K562 (cell line): ENCODE measurements at regions not wholly inside any gene's neighbourhood (a gene's known extent, or its start where the extent isn't known, plus 50 kb on each side); places are given as distances from the start of the nearest gene placed in this dataset.

Experiments
- ATAC-seq: fragments of 200-7000 bp; cut with Tn5 transposase; 3 replicates; pipeline ENCODE4 v1.9.1; 2020; ENCODE audit warnings: moderate library complexity
- BruUV-seq: library from RNA; stranded (reverse); fragments of 400-500 nt; replicated peaks from 2 replicates; lab custom pipeline; 2021; lab: Mats Ljungman, UMichigan
- CTCF ChIA-PET: fragments of 300-600 bp; formaldehyde crosslinking; extraction: SDS; loops from one replicate; lab custom pipeline; 2021; ENCODE audit warnings: low intra/inter-chr PET ratio; lab: Yijun Ruan, JAX
- POLR2A ChIA-PET: fragments of 300-600, 350-650 bp; sonication (Branson Sonifier 250); formaldehyde crosslinking; extraction: SDS; loops from one replicate; lab custom pipeline; 2021; ENCODE audit warnings: antibody characterized with exemption, inconsistent platforms; lab: Yijun Ruan, JAX
- DNase-seq, 4 experiments: peaks; one replicate each; pipeline versions ENCODE4 v3.0.0 to v3.0.0-alpha.2; 2011 to 2018; ENCODE audit warnings: low spot score in 3 of 4, mixed read lengths in 3 of 4; ENCODE audit errors: extremely low read depth in 1 of 4
- FAIRE-seq: peaks from 2 replicates; lab custom pipeline; 2011; peaks lifted over from hg19 to GRCh38; lab: Jason Lieb, UNC
- H2AFZ ChIP-seq: 2 replicates; pipeline ENCODE4 v1.6.0; 2011; ENCODE audit warnings: low read depth, low read length, control low read depth, inconsistent platforms
- H3K27ac ChIP-seq: fragments of 200-600 bp; 3 replicates; pipeline ENCODE4 v1.8.0; 2011; ENCODE audit warnings: low read depth, mild to moderate bottlenecking, control low read depth, inconsistent platforms, low read length, moderate library complexity, mixed read lengths; ENCODE audit errors: extremely low read depth
- H3K27me3 ChIP-seq, 2 experiments: fragments of 300-600 bp in 1 of 2; 2 replicates in 1 of 2; 3 replicates in 1 of 2; pipeline versions ENCODE4 v1.6.0 to v1.8.0; 2011; ENCODE audit warnings: inconsistent platforms in 2 of 2, low read length in 2 of 2, mild to moderate bottlenecking in 1 of 2, mixed read lengths in 1 of 2, moderate library complexity in 1 of 2; ENCODE audit not compliant: control insufficient read depth in 2 of 2, insufficient read depth in 2 of 2
- H3K36me3 ChIP-seq: fragments of 300-600 bp; 3 replicates; pipeline ENCODE4 v1.8.0; 2011; ENCODE audit warnings: mild to moderate bottlenecking, low read length, inconsistent platforms; ENCODE audit not compliant: control insufficient read depth, insufficient read depth
- H3K4me1 ChIP-seq, 2 experiments: fragments of 200-600 bp in 1 of 2; replicated peaks in 1 of 2; 2 replicates in 1 of 2; 3 replicates in 1 of 2; pipeline versions ENCODE4 v1.5.1 to v1.8.0; 2011; ENCODE audit warnings: inconsistent platforms in 2 of 2, low read length in 2 of 2, mild to moderate bottlenecking in 1 of 2, mixed read lengths in 1 of 2, moderate library complexity in 1 of 2; ENCODE audit not compliant: control insufficient read depth in 2 of 2, insufficient read depth in 2 of 2
- H3K4me2 ChIP-seq: 2 replicates; pipeline ENCODE4 v1.6.1; 2011; ENCODE audit warnings: low read length, control low read depth, inconsistent platforms, mixed read lengths; ENCODE audit not compliant: insufficient read depth
- H3K4me3 ChIP-seq: fragments of 200-600 bp; sonication (generic), shearing (Covaris generic); 2 replicates; pipeline ENCODE4 v1.5.1; 2016; ENCODE audit warnings: control low read depth, inconsistent platforms
- H3K79me2 ChIP-seq: fragments of 200-600 bp; 3 replicates; pipeline ENCODE4 v1.8.0; 2011; ENCODE audit warnings: low read length, inconsistent platforms; ENCODE audit not compliant: control insufficient read depth, insufficient read depth
- H3K9ac ChIP-seq, 2 experiments: 2 replicates each; pipeline versions ENCODE4 v1.6.0 to v1.6.1; 2011; ENCODE audit warnings: low read depth in 2 of 2, low read length in 2 of 2, control low read depth in 1 of 2, inconsistent platforms in 1 of 2, mild to moderate bottlenecking in 1 of 2, mixed read lengths in 1 of 2; ENCODE audit not compliant: insufficient read depth in 1 of 2
- H3K9me1 ChIP-seq: one replicate; pipeline ENCODE4 v1.6.0; 2011; ENCODE audit warnings: inconsistent platforms, mild to moderate bottlenecking, low read length, moderate library complexity; ENCODE audit not compliant: control insufficient read depth, insufficient read depth
- H3K9me3 ChIP-seq: replicated peaks from 2 replicates; pipeline ENCODE4 v1.5.1; 2011; ENCODE audit warnings: low read depth, low read length, inconsistent platforms; ENCODE audit not compliant: control insufficient read depth, insufficient read depth
- H4K20me1 ChIP-seq: replicated peaks from 2 replicates; pipeline ENCODE4 v1.6.1; 2011; ENCODE audit warnings: low read length, inconsistent platforms, mixed read lengths; ENCODE audit not compliant: control insufficient read depth, insufficient read depth
- ADNP ChIP-seq: fragments of 200-800 bp; sonication (Bioruptor generic); IDR thresholded peaks from 2 replicates; pipeline ENCODE4 v1.6.1; 2016; ENCODE audit warnings: missing genetic modification characterization, missing compliant biosample characterization
- CCAR2 ChIP-seq: fragments of 200-400 bp; formaldehyde crosslinking; IDR thresholded peaks from 2 replicates; pipeline ENCODE4 v1.6.1; 2017; ENCODE audit warnings: mild to moderate bottlenecking, low read depth, low read length
- HDGF ChIP-seq: fragments of 450-650 bp; IDR thresholded peaks from 2 replicates; pipeline ENCODE4 v1.6.1; 2016
- L3MBTL2 ChIP-seq: fragments of 450-650 bp; IDR thresholded peaks from 2 replicates; pipeline ENCODE4 v1.6.1; 2016; ENCODE audit warnings: mild to moderate bottlenecking, moderate library complexity
- NR2C2 ChIP-seq, 2 experiments: fragments of 200-800 bp in 1 of 2; sonication (Bioruptor generic) in 1 of 2; sonication (generic) in 1 of 2; formaldehyde crosslinking in 1 of 2; IDR thresholded peaks; 2 replicates each; pipeline versions ENCODE4 v1.6.1 to v1.8.0; 2016 to 2022; ENCODE audit warnings: mild to moderate bottlenecking in 1 of 2, missing compliant biosample characterization in 1 of 2, missing genetic modification characterization in 1 of 2, missing genetic modification reagents in 1 of 2
- POU5F1 ChIP-seq: fragments of 150-350 bp; IDR thresholded peaks from 2 replicates; pipeline ENCODE4 v1.6.1; 2014; ENCODE audit warnings: borderline replicate concordance, low read length, low read depth, mild to moderate bottlenecking; ENCODE audit not compliant: partially characterized antibody
- PTBP1 ChIP-seq: fragments of 200-400 bp; formaldehyde crosslinking; IDR thresholded peaks from 2 replicates; pipeline ENCODE4 v1.6.1; 2017; ENCODE audit warnings: low read depth, low read length
- TAF1 ChIP-seq: IDR thresholded peaks from 2 replicates; pipeline ENCODE4 v1.6.1; 2011; ENCODE audit warnings: mild to moderate bottlenecking, low read length, moderate library complexity; ENCODE audit not compliant: insufficient read depth, control insufficient read depth, severe bottlenecking; ENCODE audit errors: extremely low read depth
- ZBTB1 ChIP-seq: sonication (generic); formaldehyde crosslinking; IDR thresholded peaks from 2 replicates; pipeline ENCODE4 v1.8.1; 2023; ENCODE audit warnings: missing genetic modification reagents, low read depth, mild to moderate bottlenecking, borderline replicate concordance
- ZNF384 ChIP-seq: IDR thresholded peaks from 2 replicates; pipeline ENCODE4 v1.6.1; 2012; ENCODE audit warnings: low read depth, low read length, improper control_type of control experiment
- ZNF695 ChIP-seq: fragments of 450-650 bp; formaldehyde crosslinking; IDR thresholded peaks from 2 replicates; pipeline ENCODE4 v1.4.0; 2020; ENCODE audit warnings: mild to moderate bottlenecking, moderate library complexity
- WGBS: fragments of 100-300 bp; shearing (Covaris generic); methylation state at CpG from one replicate; pipeline ENCODE4 v1.1.6; 2016; ENCODE audit warnings: low coverage, mixed read lengths; ENCODE audit not compliant: insufficient coverage; ENCODE audit errors: missing lambda C conversion rate; 5-methylcytosine and 5-hydroxymethylcytosine counted together
- in situ Hi-C: fragments of 300-500 bp; cut with MboI; formaldehyde crosslinking; loops from 4 replicates; pipeline ENCODE4 v1.15.0; 2018; ENCODE audit warnings: inconsistent platforms, mixed read lengths
- intact Hi-C: fragments of 100-400 bp; cut with micrococcal nuclease; formaldehyde crosslinking; loops from 2 replicates; pipeline ENCODE4 v1.14.2; 2022
- TF ChIP-seq, protein P1 (sequence below): fragments of 250-450 bp; sonication (Bioruptor Pico); IDR thresholded peaks from 2 replicates; pipeline ENCODE4 v1.5.1; 2021; ENCODE audit warnings: mild to moderate bottlenecking
- TF ChIP-seq, protein P2 (sequence below), 2 experiments: fragments of 450-650 bp; conservative IDR thresholded peaks; 2 replicates each; pipeline ENCODE4 v1.6.1; 2017; ENCODE audit warnings: mild to moderate bottlenecking in 2 of 2, moderate library complexity in 2 of 2
- TF ChIP-seq, protein P3 (sequence below): IDR thresholded peaks from 2 replicates; pipeline ENCODE4 v1.6.1; 2011; ENCODE audit warnings: borderline replicate concordance, low read depth, mild to moderate bottlenecking, moderate library complexity, low read length; ENCODE audit not compliant: insufficient read depth, poor library complexity, severe bottlenecking
- TF ChIP-seq, protein P4 (sequence below): fragments of 450-650 bp; IDR thresholded peaks from 2 replicates; pipeline ENCODE4 v1.6.1; 2016; ENCODE audit warnings: missing biosample characterization, missing genetic modification characterization

DNA sequence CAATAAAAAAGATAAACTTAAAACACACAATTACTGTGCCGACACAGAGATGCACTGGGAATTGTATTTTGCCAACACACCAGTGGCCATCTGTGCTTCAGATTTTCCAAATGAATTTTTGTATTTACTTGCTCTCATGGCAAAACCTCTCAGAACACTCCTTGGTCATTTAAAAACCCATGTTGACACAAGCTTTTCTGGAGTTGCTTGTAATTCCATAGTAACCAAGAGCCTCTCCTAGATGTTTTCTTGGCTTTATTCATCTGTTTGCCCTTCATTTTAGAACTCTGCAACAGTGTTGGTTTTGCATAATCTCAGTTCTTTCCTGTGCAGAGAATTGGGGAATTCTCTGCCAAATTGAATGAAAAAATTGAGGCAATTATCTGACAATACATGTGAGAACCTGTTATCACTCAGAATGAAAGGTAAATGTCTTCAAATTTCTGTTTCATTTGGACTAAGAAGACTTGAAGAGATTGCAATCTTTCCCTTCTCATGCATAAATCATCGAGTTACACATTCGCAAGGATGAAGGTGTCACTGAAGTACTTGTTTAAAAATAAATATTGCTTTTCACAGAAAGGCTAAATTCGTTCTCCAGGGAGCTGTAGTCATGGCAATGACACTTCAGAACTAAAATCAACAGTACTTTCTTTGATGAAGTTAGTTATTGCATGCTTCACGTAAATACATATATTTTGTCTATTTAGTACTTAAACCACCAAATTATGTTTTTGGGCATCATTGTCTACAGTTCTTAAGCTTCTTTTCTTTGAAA lies 301.8 kb upstream of the CTSO start:
- 1% methylated on average over 5 of the region's 5 CpGs for WGBS
- H3K9ac ChIP-seq, result no peak overlapping the region
- DNase-seq (no peak), FAIRE-seq (no peak), ATAC-seq (no peak)
- H3K79me2 ChIP-seq, result no peaks in the 10 kb centered on the region
- CTCF ChIA-PET, result no interaction called here
- H3K4me1 ChIP-seq, result no peaks in the 10 kb centered on the region
- in situ Hi-C loops (no loop called here), intact Hi-C loops (no loop called here)
- no peaks in the 10 kb centered on the region for H3K9me1 ChIP-seq
- POLR2A ChIA-PET, result no interaction called here
- no peak overlapping the region for H2AFZ ChIP-seq
- H3K4me3 ChIP-seq, result no peak overlapping the region
- no peaks in the 10 kb centered on the region; the same call in 1 of the 2 replicates for H3K9me3 ChIP-seq
- H3K27ac ChIP-seq, result no peak overlapping the region
- no peaks in the 10 kb centered on the region for H3K27me3 ChIP-seq
- H4K20me1 ChIP-seq, result no peaks in the 10 kb centered on the region
- no peak overlapping the region for H3K4me2 ChIP-seq
- H3K36me3 ChIP-seq, result no peaks in the 10 kb centered on the region
- BruUV-seq, result no TSS peak
- TF ChIP-seq TAF1 (no peak), ZBTB1 (CRISPR knock-in tag) (no peak), CCAR2 (no peak), PTBP1 (no peak), ADNP (tag) (no peak), HDGF (no peak), ZNF695 (CRISPR knock-in tag) (no peak), NR2C2 (CRISPR knock-in tag; IDR thresholded peaks at IDR 0.05) (no peak), NR2C2 (tag; IDR thresholded peaks at IDR 0.05) (no peak), POU5F1 (no peak), L3MBTL2 (no peak), ZNF384 (no peak)
- TF ChIP-seq, protein P1, sequence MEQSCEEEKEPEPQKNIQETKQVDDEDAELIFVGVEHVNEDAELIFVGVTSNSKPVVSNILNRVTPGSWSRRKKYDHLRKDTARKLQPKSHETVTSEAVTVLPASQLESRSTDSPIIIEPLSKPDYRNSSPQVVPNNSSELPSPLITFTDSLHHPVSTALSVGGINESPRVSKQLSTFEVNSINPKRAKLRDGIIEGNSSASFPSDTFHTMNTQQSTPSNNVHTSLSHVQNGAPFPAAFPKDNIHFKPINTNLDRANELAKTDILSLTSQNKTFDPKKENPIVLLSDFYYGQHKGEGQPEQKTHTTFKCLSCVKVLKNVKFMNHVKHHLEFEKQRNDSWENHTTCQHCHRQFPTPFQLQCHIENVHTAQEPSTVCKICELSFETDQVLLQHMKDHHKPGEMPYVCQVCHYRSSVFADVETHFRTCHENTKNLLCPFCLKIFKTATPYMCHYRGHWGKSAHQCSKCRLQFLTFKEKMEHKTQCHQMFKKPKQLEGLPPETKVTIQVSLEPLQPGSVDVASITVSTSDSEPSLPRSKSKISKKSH (CRISPR knock-in tag), result no peak
- TF ChIP-seq, protein P2, sequence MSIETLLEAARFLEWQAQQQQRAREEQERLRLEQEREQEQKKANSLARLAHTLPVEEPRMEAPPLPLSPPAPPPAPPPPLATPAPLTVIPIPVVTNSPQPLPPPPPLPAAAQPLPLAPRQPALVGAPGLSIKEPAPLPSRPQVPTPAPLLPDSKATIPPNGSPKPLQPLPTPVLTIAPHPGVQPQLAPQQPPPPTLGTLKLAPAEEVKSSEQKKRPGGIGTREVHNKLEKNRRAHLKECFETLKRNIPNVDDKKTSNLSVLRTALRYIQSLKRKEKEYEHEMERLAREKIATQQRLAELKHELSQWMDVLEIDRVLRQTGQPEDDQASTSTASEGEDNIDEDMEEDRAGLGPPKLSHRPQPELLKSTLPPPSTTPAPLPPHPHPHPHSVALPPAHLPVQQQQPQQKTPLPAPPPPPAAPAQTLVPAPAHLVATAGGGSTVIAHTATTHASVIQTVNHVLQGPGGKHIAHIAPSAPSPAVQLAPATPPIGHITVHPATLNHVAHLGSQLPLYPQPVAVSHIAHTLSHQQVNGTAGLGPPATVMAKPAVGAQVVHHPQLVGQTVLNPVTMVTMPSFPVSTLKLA (conservative IDR thresholded peaks at IDR 0.05), result no peak
- TF ChIP-seq, protein P3, sequence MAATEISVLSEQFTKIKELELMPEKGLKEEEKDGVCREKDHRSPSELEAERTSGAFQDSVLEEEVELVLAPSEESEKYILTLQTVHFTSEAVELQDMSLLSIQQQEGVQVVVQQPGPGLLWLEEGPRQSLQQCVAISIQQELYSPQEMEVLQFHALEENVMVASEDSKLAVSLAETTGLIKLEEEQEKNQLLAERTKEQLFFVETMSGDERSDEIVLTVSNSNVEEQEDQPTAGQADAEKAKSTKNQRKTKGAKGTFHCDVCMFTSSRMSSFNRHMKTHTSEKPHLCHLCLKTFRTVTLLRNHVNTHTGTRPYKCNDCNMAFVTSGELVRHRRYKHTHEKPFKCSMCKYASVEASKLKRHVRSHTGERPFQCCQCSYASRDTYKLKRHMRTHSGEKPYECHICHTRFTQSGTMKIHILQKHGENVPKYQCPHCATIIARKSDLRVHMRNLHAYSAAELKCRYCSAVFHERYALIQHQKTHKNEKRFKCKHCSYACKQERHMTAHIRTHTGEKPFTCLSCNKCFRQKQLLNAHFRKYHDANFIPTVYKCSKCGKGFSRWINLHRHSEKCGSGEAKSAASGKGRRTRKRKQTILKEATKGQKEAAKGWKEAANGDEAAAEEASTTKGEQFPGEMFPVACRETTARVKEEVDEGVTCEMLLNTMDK, result no peak
- TF ChIP-seq, protein P4, sequence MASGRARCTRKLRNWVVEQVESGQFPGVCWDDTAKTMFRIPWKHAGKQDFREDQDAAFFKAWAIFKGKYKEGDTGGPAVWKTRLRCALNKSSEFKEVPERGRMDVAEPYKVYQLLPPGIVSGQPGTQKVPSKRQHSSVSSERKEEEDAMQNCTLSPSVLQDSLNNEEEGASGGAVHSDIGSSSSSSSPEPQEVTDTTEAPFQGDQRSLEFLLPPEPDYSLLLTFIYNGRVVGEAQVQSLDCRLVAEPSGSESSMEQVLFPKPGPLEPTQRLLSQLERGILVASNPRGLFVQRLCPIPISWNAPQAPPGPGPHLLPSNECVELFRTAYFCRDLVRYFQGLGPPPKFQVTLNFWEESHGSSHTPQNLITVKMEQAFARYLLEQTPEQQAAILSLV (tag), result no peak
